ENCODE measurements at regions not wholly inside any gene's neighbourhood (a gene's known extent, or its start where the extent isn't known, plus 50 kb on each side); places are given as distances from the start of the nearest gene placed in this dataset.

GRCh38 chr2:16899958-16900357 lies 234.3 kb upstream of the CYRIA start:
- Histone ChIP-seq H3K4me2 (ENCODE audit: control insufficient read depth, insufficient read depth) (no peak overlapping the region), H3K36me3 (ENCODE audit: control insufficient read depth in 2 of 2, insufficient read depth in 2 of 2, low read length in 1 of 2) (no peaks in the 10 kb centered on the region), H3K4me3 (no peak overlapping the region), H3K9ac (ENCODE audit: control insufficient read depth, insufficient read depth, low read length) (no peak overlapping the region), H2AFZ (ENCODE audit: control insufficient read depth, low read depth, low read length) (no peak overlapping the region), H3K27ac (ENCODE audit: control insufficient read depth, insufficient read depth) (no peak overlapping the region), H3K27me3 (replicated peaks in 1 of 2; ENCODE audit: control insufficient read depth in 2 of 2, insufficient read depth in 2 of 2, low read length in 1 of 2) (no peaks in the 10 kb centered on the region; a peak in 1 of 4 replicates), H3K9me3 (replicated peaks; ENCODE audit: control insufficient read depth, insufficient read depth, low read length) (no peaks in the 10 kb centered on the region), H4K20me1 (ENCODE audit: control insufficient read depth, insufficient read depth) (no peaks in the 10 kb centered on the region), H3K79me2 (ENCODE audit: control insufficient read depth, insufficient read depth, low read length) (no peaks in the 10 kb centered on the region), H3K4me1 (ENCODE audit: control insufficient read depth, insufficient read depth, low read length) (no peaks in the 10 kb centered on the region)
- FAIRE-seq (no peak), DNase-seq (ENCODE audit: low read depth, low spot score) (no peak), ATAC-seq (no peak; the same call in 1 of the 3 replicates)
- ChIA-PET POLR2A (no interaction called here), CTCF (interaction anchor here (0.7 to 1.4 kb wide), 3 partner anchors 9 to 42 kb away, joined by 3 read pairs; no protein-coding TSS in a partner anchor), RAD21 (ENCODE audit: unreplicated experiment) (no interaction called here), SMC1A (ENCODE audit: uncharacterized antibody, unreplicated experiment) (no interaction called here)
- intact Hi-C loops (cut with micrococcal nuclease; ENCODE audit: unreplicated experiment): loop anchor here (1.0 to 10.0 kb wide), 2 partner anchors 127 to 285 kb away; no protein-coding TSS in a partner anchor
- TF ChIP-seq SMAD1 (IDR thresholded peaks at IDR 0.05; ENCODE audit: low read depth, partially characterized antibody): no peak
- no peak for TF ChIP-seq CHD2 (IDR thresholded peaks at IDR 0.05; ENCODE audit: borderline replicate concordance, low read depth, low read length)
- no peak for TF ChIP-seq JUNB (IDR thresholded peaks at IDR 0.05)
- no peak for TF ChIP-seq NKRF (conservative IDR thresholded peaks at IDR 0.05)
- TF ChIP-seq GABPA (IDR thresholded peaks at IDR 0.05; ENCODE audit: low read depth): no peak
- no peak for TF ChIP-seq E2F4 (IDR thresholded peaks at IDR 0.05; ENCODE audit: low read depth, low read length)
- no peak for TF ChIP-seq TCF7 (IDR thresholded peaks at IDR 0.05; ENCODE audit: borderline replicate concordance)
- TF ChIP-seq ZNF592 (IDR thresholded peaks at IDR 0.05): no peak
- no peak for TF ChIP-seq WRNIP1 (IDR thresholded peaks at IDR 0.05; ENCODE audit: borderline replicate concordance, low read depth, low read length)
- TF ChIP-seq SREBF1 (IDR thresholded peaks at IDR 0.05; ENCODE audit: low read length): no peak
- in situ Hi-C loops (cut with MboI): no loop called here
- WGBS (ENCODE audit: insufficient coverage, insufficient replicate concordance, low lambda C conversion rate, missing lambda C conversion rate): 8% methylated on average over 2 of the region's 2 CpGs
- no TSS peak for BruUV-seq (replicated peaks)
